ENCODE measurements at regions not wholly inside any gene's neighbourhood (a gene's known extent, or its start where the extent isn't known, plus 50 kb on each side); places are given as distances from the start of the nearest gene placed in this dataset.
A peak's percentile ranks its signal among the peaks of the same experiment; 100 is the strongest.

GRCh38 chr10:128390596-128390995 is 264.4 kb upstream of the MKI67 start:
- DNase-seq (ENCODE audit: low read depth, low spot score), result no peak
- no peak overlapping the region for H3K4me3 ChIP-seq (ENCODE audit: low read length)

GRCh38 chr10:128393546-128393945 is 267.3 kb upstream of the MKI67 start:
- H3K4me3 ChIP-seq (ENCODE audit: low read length), result no peak overlapping the region
- no peak for DNase-seq (ENCODE audit: low read depth, low spot score)

- H3K4me3 ChIP-seq (ENCODE audit: low read length), result no peak overlapping the region
- no peak for DNase-seq (ENCODE audit: low read depth, low spot score)
Measured at GRCh38 chr10:128398118-128398517, 271.9 kb upstream of the MKI67 start.

GRCh38 chr10:128398999-128399398 is 272.8 kb upstream of the MKI67 start:
- no peak for DNase-seq (ENCODE audit: low read depth, low spot score)
- H3K4me3 ChIP-seq (ENCODE audit: low read length), result no peak overlapping the region

- peak; percentile 78 for DNase-seq (ENCODE audit: low read depth, low spot score)
- H3K4me3 ChIP-seq (ENCODE audit: low read length), result no peak overlapping the region
Measured at GRCh38 chr10:128400564-128400963, 274.3 kb upstream of the MKI67 start.

- H3K4me3 ChIP-seq (ENCODE audit: low read length), result no peak overlapping the region
- no peak for DNase-seq (ENCODE audit: low read depth, low spot score)
Measured at GRCh38 chr10:128405450-128405849, 279.2 kb upstream of the MKI67 start.

- H3K4me3 ChIP-seq (ENCODE audit: low read length), result no peak overlapping the region
Measured at GRCh38 chr10:128411643-128412042, 285.4 kb upstream of the MKI67 start.

GRCh38 chr10:128414568-128414967 is 288.3 kb upstream of the MKI67 start:
- no peak for DNase-seq (ENCODE audit: low read depth, low spot score)

More at GRCh38 chr10:128411643-128412042, 285.4 kb upstream of the MKI67 start:
- DNase-seq (ENCODE audit: low read depth, low spot score), result no peak

GRCh38 chr10:128416231-128416630 is 290.0 kb upstream of the MKI67 start:
- no peak for DNase-seq (ENCODE audit: low read depth, low spot score)
- H3K4me3 ChIP-seq (ENCODE audit: low read length), result no peak overlapping the region

More at GRCh38 chr10:128414568-128414967, 288.3 kb upstream of the MKI67 start:
- H3K4me3 ChIP-seq (ENCODE audit: low read length), result no peak overlapping the region

- no peak overlapping the region for H3K4me3 ChIP-seq (ENCODE audit: low read length)
- DNase-seq (ENCODE audit: low read depth, low spot score), result no peak
Measured at GRCh38 chr10:128417826-128418225, 291.6 kb upstream of the MKI67 start.

GRCh38 chr10:128418819-128419218 is 292.6 kb upstream of the MKI67 start:
- DNase-seq (ENCODE audit: low read depth, low spot score), result no peak
- no peak overlapping the region for H3K4me3 ChIP-seq (ENCODE audit: low read length)

- DNase-seq (ENCODE audit: low read depth, low spot score), result no peak
- no peak overlapping the region for H3K4me3 ChIP-seq (ENCODE audit: low read length)
Measured at GRCh38 chr10:128419466-128420019, 293.3 kb upstream of the MKI67 start.

GRCh38 chr10:128420623-128421022 is 294.4 kb upstream of the MKI67 start:
- no peak overlapping the region for H3K4me3 ChIP-seq (ENCODE audit: low read length)
- no peak for DNase-seq (ENCODE audit: low read depth, low spot score)

GRCh38 chr10:128421371-128422160 is 295.3 kb upstream of the MKI67 start:
- DNase-seq (ENCODE audit: low read depth, low spot score), result no peak
- no peak overlapping the region for H3K4me3 ChIP-seq (ENCODE audit: low read length)

- no peak for DNase-seq (ENCODE audit: low read depth, low spot score)
- no peak overlapping the region for H3K4me3 ChIP-seq (ENCODE audit: low read length)
Measured at GRCh38 chr10:128422190-128422589, 296.0 kb upstream of the MKI67 start.

GRCh38 chr10:128422999-128423398 is 296.8 kb upstream of the MKI67 start:
- H3K4me3 ChIP-seq (ENCODE audit: low read length), result no peak overlapping the region
- DNase-seq (ENCODE audit: low read depth, low spot score), result no peak

GRCh38 chr10:128429321-128429720 is 303.1 kb upstream of the MKI67 start:
- no peak overlapping the region for H3K4me3 ChIP-seq (ENCODE audit: low read length)
- DNase-seq (ENCODE audit: low read depth, low spot score), result no peak

GRCh38 chr10:128429835-128430513 is 303.8 kb upstream of the MKI67 start:
- no peak for DNase-seq (ENCODE audit: low read depth, low spot score)
- H3K4me3 ChIP-seq (ENCODE audit: low read length), result no peak overlapping the region

GRCh38 chr10:128431083-128431482 is 304.9 kb upstream of the MKI67 start:
- H3K4me3 ChIP-seq (ENCODE audit: low read length), result no peak overlapping the region
- no peak for DNase-seq (ENCODE audit: low read depth, low spot score)

- H3K4me3 ChIP-seq (ENCODE audit: low read length), result no peak overlapping the region
- no peak for DNase-seq (ENCODE audit: low read depth, low spot score)
Measured at GRCh38 chr10:128431506-128431905, 305.3 kb upstream of the MKI67 start.

Data from Jurkat, Clone E6-1 (cell line).